ENCODE measurements at regions not wholly inside any gene's neighbourhood (a gene's known extent, or its start where the extent isn't known, plus 50 kb on each side); places are given as distances from the start of the nearest gene placed in this dataset.

DNA sequence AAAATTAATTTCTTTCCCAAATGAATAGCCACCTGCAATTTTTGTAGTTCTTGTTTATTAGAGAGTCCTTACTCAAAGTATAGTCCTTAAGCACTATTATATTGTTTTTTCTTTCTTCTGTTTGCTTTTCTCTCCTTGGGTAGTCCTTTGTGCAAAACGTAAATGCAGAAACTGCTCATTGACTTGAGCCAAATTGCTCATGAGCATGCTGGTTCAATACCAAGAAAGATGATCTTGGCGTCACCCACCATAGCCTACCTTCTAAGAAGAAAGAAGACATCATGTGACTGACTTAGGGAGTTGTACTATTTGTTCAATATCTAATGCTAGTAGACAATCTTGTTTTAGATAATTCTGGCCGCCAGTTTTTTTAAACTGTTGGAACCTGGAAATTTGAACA is 248.8 kb upstream of the DMRT1 start:
- BruUV-seq (replicated peaks), result no TSS peak
- ChIA-PET CTCF (no interaction called here), POLR2A (no interaction called here)
- intact Hi-C loops (cut with micrococcal nuclease), result loop anchor here (5.0 kb wide), 1 partner anchor 205 kb away; no protein-coding TSS in a partner anchor
- Histone ChIP-seq H3K36me3 (ENCODE audit: control insufficient read depth in 2 of 2, extremely low read depth in 1 of 2, insufficient read depth in 2 of 2, low read length in 2 of 2) (no peaks in the 10 kb centered on the region), H3K4me3 (replicated peaks in 1 of 3; ENCODE audit: insufficient read depth in 1 of 3, low read depth in 1 of 3, low read length in 3 of 3) (no peak overlapping the region), H3K9me3 (replicated peaks; ENCODE audit: control insufficient read depth, insufficient read depth, low read length) (no peaks in the 10 kb centered on the region), H3K9me1 (replicated peaks; ENCODE audit: control insufficient read depth, extremely low read depth, insufficient read depth, low read length) (no peaks in the 10 kb centered on the region), H3K9ac (replicated peaks; ENCODE audit: extremely low read depth, insufficient read depth, low read length) (no peak overlapping the region), H3K27me3 (ENCODE audit: control insufficient read depth in 2 of 2, insufficient read depth in 2 of 2, low read length in 2 of 2) (peaks cover 2 to 4% of the 10 kb centered on the region in 2 experiments), H3K4me1 (ENCODE audit: control insufficient read depth, extremely low read depth, insufficient read depth, low read length) (peaks cover 7% of the 10 kb centered on the region), H2AFZ (ENCODE audit: low read depth, low read length) (no peak overlapping the region), H3K79me2 (ENCODE audit: control insufficient read depth, insufficient read depth, low read length) (no peaks in the 10 kb centered on the region), H3K4me2 (ENCODE audit: insufficient read depth, low read length) (no peak overlapping the region), H3K27ac (ENCODE audit: insufficient read depth, low read depth, low read length) (no peak overlapping the region), H4K20me1 (replicated peaks; ENCODE audit: control insufficient read depth, extremely low read depth, insufficient read depth, low read length) (no peaks in the 10 kb centered on the region)
- FAIRE-seq, result no peak
- DNase-seq (ENCODE audit: low read depth, low spot score), result no peak
- TF ChIP-seq EZH2 (IDR thresholded peaks at IDR 0.05; ENCODE audit: borderline replicate concordance, low read depth, low read length, severe bottlenecking) (no peak), POLR2AphosphoS5 (IDR thresholded peaks at IDR 0.05; ENCODE audit: insufficient read depth, low read depth, low read length) (no peak), MYC (IDR thresholded peaks at IDR 0.05; ENCODE audit: low read depth, low read length) (no peak), JUN (IDR thresholded peaks at IDR 0.05; ENCODE audit: borderline replicate concordance, insufficient read depth, insufficient read length, low read depth) (no peak), GATA2 (IDR thresholded peaks at IDR 0.05; ENCODE audit: insufficient read depth, insufficient read length, low read depth, low read length) (no peak), FOS (IDR thresholded peaks at IDR 0.05; ENCODE audit: borderline replicate concordance, insufficient read depth, low read length) (no peak), POLR2A (IDR thresholded peaks at IDR 0.05; ENCODE audit: low read depth, low read length) (no peak)
- TF ChIP-seq, protein P1, sequence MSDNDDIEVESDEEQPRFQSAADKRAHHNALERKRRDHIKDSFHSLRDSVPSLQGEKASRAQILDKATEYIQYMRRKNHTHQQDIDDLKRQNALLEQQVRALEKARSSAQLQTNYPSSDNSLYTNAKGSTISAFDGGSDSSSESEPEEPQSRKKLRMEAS (IDR thresholded peaks at IDR 0.05; ENCODE audit: insufficient read depth, insufficient read length), result no peak
- TF ChIP-seq, protein P2, sequence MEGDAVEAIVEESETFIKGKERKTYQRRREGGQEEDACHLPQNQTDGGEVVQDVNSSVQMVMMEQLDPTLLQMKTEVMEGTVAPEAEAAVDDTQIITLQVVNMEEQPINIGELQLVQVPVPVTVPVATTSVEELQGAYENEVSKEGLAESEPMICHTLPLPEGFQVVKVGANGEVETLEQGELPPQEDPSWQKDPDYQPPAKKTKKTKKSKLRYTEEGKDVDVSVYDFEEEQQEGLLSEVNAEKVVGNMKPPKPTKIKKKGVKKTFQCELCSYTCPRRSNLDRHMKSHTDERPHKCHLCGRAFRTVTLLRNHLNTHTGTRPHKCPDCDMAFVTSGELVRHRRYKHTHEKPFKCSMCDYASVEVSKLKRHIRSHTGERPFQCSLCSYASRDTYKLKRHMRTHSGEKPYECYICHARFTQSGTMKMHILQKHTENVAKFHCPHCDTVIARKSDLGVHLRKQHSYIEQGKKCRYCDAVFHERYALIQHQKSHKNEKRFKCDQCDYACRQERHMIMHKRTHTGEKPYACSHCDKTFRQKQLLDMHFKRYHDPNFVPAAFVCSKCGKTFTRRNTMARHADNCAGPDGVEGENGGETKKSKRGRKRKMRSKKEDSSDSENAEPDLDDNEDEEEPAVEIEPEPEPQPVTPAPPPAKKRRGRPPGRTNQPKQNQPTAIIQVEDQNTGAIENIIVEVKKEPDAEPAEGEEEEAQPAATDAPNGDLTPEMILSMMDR (IDR thresholded peaks at IDR 0.05; ENCODE audit: extremely low read depth in 1 of 2, insufficient read depth in 1 of 2, low read depth in 1 of 2, low read length in 2 of 2), result no peak
- dilution Hi-C loops (cut with MboI; ENCODE audit: extremely low pct_ligation_motif_present, low sequenced_read_pairs), result no loop called here

Measured in endothelial cell of umbilical vein (primary cell).